Stimulated activated CD4-positive, alpha-beta T cell treated with anti-CD3 and anti-CD28 coated beads, Interleukin-4, amount 100 ng/mL, for 4 hours (primary cell): ENCODE measurements at regions not wholly inside any gene's neighbourhood (a gene's known extent, or its start where the extent isn't known, plus 50 kb on each side); places are given as distances from the start of the nearest gene placed in this dataset.
"Not testable (repeated sequence)": the region's sequence is repeated elsewhere in the genome, so short reads cannot be mapped to it uniquely, and the experiment has no call there.

Experiments used
- DNase-seq, 2 experiments: peaks; one replicate each; pipeline ENCODE4 v3.0.0-alpha.2; 2020

GRCh38 chr10:80957161-80957560, 419.5 kb downstream of the SH2D4B start:
- no peak for DNase-seq

GRCh38 chr10:80964179-80964578, 426.5 kb downstream of the SH2D4B start:
- DNase-seq, result no peak

- DNase-seq, result no peak
These were observed 427.4 kb downstream of the SH2D4B start for GRCh38 chr10:80964955-80965614.

- no peak for DNase-seq
These were observed 428.8 kb downstream of the SH2D4B start for GRCh38 chr10:80966326-80966986.

GRCh38 chr10:80967357-80967756, 429.7 kb downstream of the SH2D4B start:
- not testable (repeated sequence) for DNase-seq

GRCh38 chr10:80968903-80969302, 431.2 kb downstream of the SH2D4B start:
- no peak for DNase-seq

GRCh38 chr10:80971461-80971860, 433.8 kb downstream of the SH2D4B start:
- no peak for DNase-seq

- DNase-seq, result no peak
These were observed 439.0 kb downstream of the SH2D4B start for GRCh38 chr10:80976658-80977057.

- no peak for DNase-seq
These were observed 447.4 kb downstream of the SH2D4B start for GRCh38 chr10:80985102-80985501.

- no peak for DNase-seq
These were observed 448.9 kb downstream of the SH2D4B start for GRCh38 chr10:80986596-80986995.

- no peak for DNase-seq
These were observed 451.1 kb downstream of the SH2D4B start for GRCh38 chr10:80988755-80989154.

GRCh38 chr10:80996615-80997193, 459.0 kb downstream of the SH2D4B start:
- DNase-seq, result no peak

GRCh38 chr10:81000781-81001180, 463.1 kb downstream of the SH2D4B start:
- DNase-seq, result no peak

GRCh38 chr10:81002382-81002781, 464.7 kb downstream of the SH2D4B start:
- no peak for DNase-seq

GRCh38 chr10:81007872-81008271, 470.2 kb downstream of the SH2D4B start:
- DNase-seq, result no peak

- no peak for DNase-seq
These were observed 471.0 kb downstream of the SH2D4B start for GRCh38 chr10:81008726-81009125.

GRCh38 chr10:81009296-81009695, 471.6 kb downstream of the SH2D4B start:
- no peak for DNase-seq

GRCh38 chr10:81013771-81014170, 476.1 kb downstream of the SH2D4B start:
- no peak for DNase-seq

- DNase-seq, result no peak
These were observed 481.6 kb downstream of the SH2D4B start for GRCh38 chr10:81019029-81019890.

GRCh38 chr10:81021428-81022129, 483.9 kb downstream of the SH2D4B start:
- DNase-seq, result no peak

- no peak for DNase-seq
These were observed 488.9 kb downstream of the SH2D4B start for GRCh38 chr10:81026591-81026990.

GRCh38 chr10:81027223-81027622, 489.5 kb downstream of the SH2D4B start:
- no peak for DNase-seq

- DNase-seq, result no peak
These were observed 490.0 kb downstream of the SH2D4B start for GRCh38 chr10:81027706-81028105.
